Liver (tissue), 8 donors: ENCODE measurements at regions not wholly inside any gene's neighbourhood (a gene's known extent, or its start where the extent isn't known, plus 50 kb on each side); places are given as distances from the start of the nearest gene placed in this dataset.

ENCODE experiments used
- DNase-seq: peaks from one replicate; pipeline ENCODE4 v3.0.0-alpha.2; 2017; ENCODE audit warnings: low spot score
- H3K27ac ChIP-seq, 2 donors: one replicate each; pipeline ENCODE4 v1.7.0; 2013; ENCODE audit warnings: inconsistent platforms in 2 of 2, low read length in 2 of 2, control low read depth in 1 of 2, low read depth in 1 of 2, mild to moderate bottlenecking in 1 of 2
- H3K27me3 ChIP-seq, 4 donors: one replicate each; pipeline versions ENCODE4 v1.6.1 to v1.7.0; 2013; ENCODE audit warnings: low read length in 3 of 4, inconsistent platforms in 1 of 4, mild to moderate bottlenecking in 1 of 4, moderate library complexity in 1 of 4; ENCODE audit not compliant: control insufficient read depth in 4 of 4, insufficient read depth in 4 of 4
- H3K36me3 ChIP-seq, 4 donors: one replicate each; pipeline versions ENCODE4 v1.6.1 to v1.7.0; 2013; ENCODE audit warnings: low read length in 3 of 4, mild to moderate bottlenecking in 3 of 4, low read depth in 1 of 4, moderate library complexity in 1 of 4; ENCODE audit not compliant: control insufficient read depth in 4 of 4, insufficient read depth in 3 of 4
- H3K4me1 ChIP-seq, 4 donors: one replicate each; pipeline versions ENCODE4 v1.6.1 to v1.7.0; 2013; ENCODE audit warnings: low read length in 3 of 4, mild to moderate bottlenecking in 3 of 4, moderate library complexity in 1 of 4; ENCODE audit not compliant: control insufficient read depth in 4 of 4, insufficient read depth in 4 of 4
- H3K4me3 ChIP-seq, 3 donors: one replicate each; pipeline versions ENCODE4 v1.6.1 to v1.7.0; 2013; ENCODE audit warnings: low read length in 3 of 3, control low read depth in 1 of 3, low read depth in 1 of 3, mild to moderate bottlenecking in 1 of 3
- H3K9ac ChIP-seq, 2 donors: one replicate each; pipeline ENCODE4 v1.7.0; 2013; ENCODE audit warnings: low read length in 2 of 2, mild to moderate bottlenecking in 2 of 2, moderate library complexity in 2 of 2, control low read depth in 1 of 2, low read depth in 1 of 2
- H3K9me3 ChIP-seq, 4 donors: one replicate each; pipeline versions ENCODE4 v1.6.1 to v1.7.0; 2013; ENCODE audit warnings: low read length in 3 of 4; ENCODE audit not compliant: control insufficient read depth in 4 of 4
- EGR1 ChIP-seq, 2 donors: IDR thresholded peaks; 2 replicates each; pipeline ENCODE4 v1.6.1; 2016 to 2018; ENCODE audit warnings: antibody characterized with exemption in 2 of 2, low read depth in 2 of 2
- FOXA1 ChIP-seq: IDR thresholded peaks from 2 replicates; pipeline ENCODE4 v1.6.1; 2016; ENCODE audit warnings: antibody characterized with exemption
- FOXA2 ChIP-seq: IDR thresholded peaks from 2 replicates; pipeline ENCODE4 v1.6.1; 2016; ENCODE audit warnings: antibody characterized with exemption
- GABPA ChIP-seq, 2 donors: IDR thresholded peaks in 1 of 2; conservative IDR thresholded peaks in 1 of 2; 2 replicates each; pipeline ENCODE4 v1.6.1; 2016; ENCODE audit warnings: antibody characterized with exemption in 2 of 2, mild to moderate bottlenecking in 1 of 2, moderate library complexity in 1 of 2
- HNF4A ChIP-seq, 2 donors: conservative IDR thresholded peaks; 2 replicates each; pipeline ENCODE4 v1.6.1; 2016; ENCODE audit warnings: antibody characterized with exemption in 2 of 2, mild to moderate bottlenecking in 2 of 2
- JUND ChIP-seq, 2 donors: IDR thresholded peaks; 2 replicates each; pipeline ENCODE4 v1.6.1; 2016; ENCODE audit warnings: antibody characterized with exemption in 2 of 2
- NR2F2 ChIP-seq: IDR thresholded peaks from 2 replicates; pipeline ENCODE4 v1.6.1; 2016; ENCODE audit warnings: antibody characterized with exemption
- RXRA ChIP-seq, 2 donors: IDR thresholded peaks; 2 replicates each; pipeline ENCODE4 v1.6.1; 2017 to 2018; ENCODE audit warnings: antibody characterized with exemption in 2 of 2, mild to moderate bottlenecking in 1 of 2
- SP1 ChIP-seq: IDR thresholded peaks from 2 replicates; pipeline ENCODE4 v1.6.1; 2018; ENCODE audit warnings: antibody characterized with exemption, mild to moderate bottlenecking
- TAF1 ChIP-seq: conservative IDR thresholded peaks from 2 replicates; pipeline ENCODE4 v1.6.1; 2016; ENCODE audit warnings: antibody characterized with exemption, mild to moderate bottlenecking
- YY1 ChIP-seq: IDR thresholded peaks from 2 replicates; pipeline ENCODE4 v1.6.1; 2016; ENCODE audit warnings: antibody characterized with exemption, mild to moderate bottlenecking
- WGBS: extraction: QIAGEN DNeasy Blood & Tissue Kit; methylation state at CpG from one replicate; pipeline ENCODE4 v1.1.7; 2013; 5-methylcytosine and 5-hydroxymethylcytosine counted together
- TF ChIP-seq, protein P1 (sequence below): IDR thresholded peaks from 2 replicates; pipeline ENCODE4 v1.6.1; 2016; ENCODE audit warnings: antibody characterized with exemption
- TF ChIP-seq, protein P2 (sequence below): IDR thresholded peaks from 2 replicates; pipeline ENCODE4 v1.6.1; 2016; ENCODE audit warnings: antibody characterized with exemption, mild to moderate bottlenecking
- TF ChIP-seq, protein P3 (sequence below): IDR thresholded peaks from 2 replicates; pipeline ENCODE4 v1.6.1; 2016; ENCODE audit warnings: antibody characterized with exemption
- TF ChIP-seq, protein P4 (sequence below): fragments of 150-350 bp; IDR thresholded peaks from 2 replicates; pipeline ENCODE4 v1.5.1; 2017; ENCODE audit warnings: improper control_type of control experiment, low read depth, low read length; ENCODE audit not compliant: missing input control
- TF ChIP-seq, protein P5 (sequence below): IDR thresholded peaks from 2 replicates; pipeline ENCODE4 v1.6.1; 2016; ENCODE audit warnings: antibody characterized with exemption
- donor health status: healthy.
- donor health status: healthy.
- donor health status: healthy.
- donor health status: healthy.
- donor health status: healthy.

DNA sequence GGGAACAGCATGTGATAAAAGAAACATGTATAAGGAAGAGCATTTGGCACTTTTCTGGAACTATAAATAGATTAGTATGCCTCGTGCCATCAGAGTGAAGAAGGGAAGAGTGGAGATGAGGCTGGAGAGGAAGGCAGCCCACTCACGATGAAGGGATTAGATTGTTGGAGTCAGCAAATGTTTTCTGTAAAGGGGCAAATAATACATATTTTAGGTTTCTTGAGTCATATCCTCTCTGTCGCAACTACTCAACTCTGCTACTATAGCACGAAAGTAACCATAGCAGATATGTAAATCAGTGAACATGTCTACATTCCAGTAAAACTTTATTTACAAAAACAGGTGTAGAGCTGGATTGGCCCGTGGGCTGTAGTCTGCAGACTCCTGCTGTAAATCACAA is 147.8 kb downstream of the TENT5C start:
- DNase-seq = no peak
- Histone ChIP-seq H3K9me3 (no peaks in the 10 kb centered on the region), H3K4me3 (no peak overlapping the region), H3K27ac (no peak overlapping the region), H3K4me1 (peaks cover 2 to 24% (median 13%) of the 10 kb centered on the region in 4 donors), H3K27me3 (no peaks in the 10 kb centered on the region), H3K36me3 (no peaks in the 10 kb centered on the region), H3K9ac (no peak overlapping the region)
- WGBS = 29% methylated on average over 5 of the region's 5 CpGs
- TF ChIP-seq SP1 (no peak), RXRA (IDR thresholded peaks at IDR 0.05) (no peak), EGR1 (IDR thresholded peaks at IDR 0.05; ENCODE audit: low read depth in 2 of 2) (no peak), YY1 (no peak), TAF1 (no peak), FOXA1 (no peak), NR2F2 (no peak), JUND (IDR thresholded peaks at IDR 0.05) (no peak), FOXA2 (no peak), HNF4A (conservative IDR thresholded peaks at IDR 0.05) (no peak), GABPA (IDR thresholded peaks at IDR 0.05 in 1 of 2, conservative IDR thresholded peaks at IDR 0.05 in 1 of 2) (no peak)
- TF ChIP-seq, protein P1, sequence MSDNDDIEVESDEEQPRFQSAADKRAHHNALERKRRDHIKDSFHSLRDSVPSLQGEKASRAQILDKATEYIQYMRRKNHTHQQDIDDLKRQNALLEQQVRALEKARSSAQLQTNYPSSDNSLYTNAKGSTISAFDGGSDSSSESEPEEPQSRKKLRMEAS = no peak
- TF ChIP-seq, protein P2, sequence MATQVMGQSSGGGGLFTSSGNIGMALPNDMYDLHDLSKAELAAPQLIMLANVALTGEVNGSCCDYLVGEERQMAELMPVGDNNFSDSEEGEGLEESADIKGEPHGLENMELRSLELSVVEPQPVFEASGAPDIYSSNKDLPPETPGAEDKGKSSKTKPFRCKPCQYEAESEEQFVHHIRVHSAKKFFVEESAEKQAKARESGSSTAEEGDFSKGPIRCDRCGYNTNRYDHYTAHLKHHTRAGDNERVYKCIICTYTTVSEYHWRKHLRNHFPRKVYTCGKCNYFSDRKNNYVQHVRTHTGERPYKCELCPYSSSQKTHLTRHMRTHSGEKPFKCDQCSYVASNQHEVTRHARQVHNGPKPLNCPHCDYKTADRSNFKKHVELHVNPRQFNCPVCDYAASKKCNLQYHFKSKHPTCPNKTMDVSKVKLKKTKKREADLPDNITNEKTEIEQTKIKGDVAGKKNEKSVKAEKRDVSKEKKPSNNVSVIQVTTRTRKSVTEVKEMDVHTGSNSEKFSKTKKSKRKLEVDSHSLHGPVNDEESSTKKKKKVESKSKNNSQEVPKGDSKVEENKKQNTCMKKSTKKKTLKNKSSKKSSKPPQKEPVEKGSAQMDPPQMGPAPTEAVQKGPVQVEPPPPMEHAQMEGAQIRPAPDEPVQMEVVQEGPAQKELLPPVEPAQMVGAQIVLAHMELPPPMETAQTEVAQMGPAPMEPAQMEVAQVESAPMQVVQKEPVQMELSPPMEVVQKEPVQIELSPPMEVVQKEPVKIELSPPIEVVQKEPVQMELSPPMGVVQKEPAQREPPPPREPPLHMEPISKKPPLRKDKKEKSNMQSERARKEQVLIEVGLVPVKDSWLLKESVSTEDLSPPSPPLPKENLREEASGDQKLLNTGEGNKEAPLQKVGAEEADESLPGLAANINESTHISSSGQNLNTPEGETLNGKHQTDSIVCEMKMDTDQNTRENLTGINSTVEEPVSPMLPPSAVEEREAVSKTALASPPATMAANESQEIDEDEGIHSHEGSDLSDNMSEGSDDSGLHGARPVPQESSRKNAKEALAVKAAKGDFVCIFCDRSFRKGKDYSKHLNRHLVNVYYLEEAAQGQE = no peak
- TF ChIP-seq, protein P3, sequence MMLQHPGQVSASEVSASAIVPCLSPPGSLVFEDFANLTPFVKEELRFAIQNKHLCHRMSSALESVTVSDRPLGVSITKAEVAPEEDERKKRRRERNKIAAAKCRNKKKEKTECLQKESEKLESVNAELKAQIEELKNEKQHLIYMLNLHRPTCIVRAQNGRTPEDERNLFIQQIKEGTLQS = no peak
- TF ChIP-seq, protein P4, sequence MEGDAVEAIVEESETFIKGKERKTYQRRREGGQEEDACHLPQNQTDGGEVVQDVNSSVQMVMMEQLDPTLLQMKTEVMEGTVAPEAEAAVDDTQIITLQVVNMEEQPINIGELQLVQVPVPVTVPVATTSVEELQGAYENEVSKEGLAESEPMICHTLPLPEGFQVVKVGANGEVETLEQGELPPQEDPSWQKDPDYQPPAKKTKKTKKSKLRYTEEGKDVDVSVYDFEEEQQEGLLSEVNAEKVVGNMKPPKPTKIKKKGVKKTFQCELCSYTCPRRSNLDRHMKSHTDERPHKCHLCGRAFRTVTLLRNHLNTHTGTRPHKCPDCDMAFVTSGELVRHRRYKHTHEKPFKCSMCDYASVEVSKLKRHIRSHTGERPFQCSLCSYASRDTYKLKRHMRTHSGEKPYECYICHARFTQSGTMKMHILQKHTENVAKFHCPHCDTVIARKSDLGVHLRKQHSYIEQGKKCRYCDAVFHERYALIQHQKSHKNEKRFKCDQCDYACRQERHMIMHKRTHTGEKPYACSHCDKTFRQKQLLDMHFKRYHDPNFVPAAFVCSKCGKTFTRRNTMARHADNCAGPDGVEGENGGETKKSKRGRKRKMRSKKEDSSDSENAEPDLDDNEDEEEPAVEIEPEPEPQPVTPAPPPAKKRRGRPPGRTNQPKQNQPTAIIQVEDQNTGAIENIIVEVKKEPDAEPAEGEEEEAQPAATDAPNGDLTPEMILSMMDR = no peak
- TF ChIP-seq, protein P5, sequence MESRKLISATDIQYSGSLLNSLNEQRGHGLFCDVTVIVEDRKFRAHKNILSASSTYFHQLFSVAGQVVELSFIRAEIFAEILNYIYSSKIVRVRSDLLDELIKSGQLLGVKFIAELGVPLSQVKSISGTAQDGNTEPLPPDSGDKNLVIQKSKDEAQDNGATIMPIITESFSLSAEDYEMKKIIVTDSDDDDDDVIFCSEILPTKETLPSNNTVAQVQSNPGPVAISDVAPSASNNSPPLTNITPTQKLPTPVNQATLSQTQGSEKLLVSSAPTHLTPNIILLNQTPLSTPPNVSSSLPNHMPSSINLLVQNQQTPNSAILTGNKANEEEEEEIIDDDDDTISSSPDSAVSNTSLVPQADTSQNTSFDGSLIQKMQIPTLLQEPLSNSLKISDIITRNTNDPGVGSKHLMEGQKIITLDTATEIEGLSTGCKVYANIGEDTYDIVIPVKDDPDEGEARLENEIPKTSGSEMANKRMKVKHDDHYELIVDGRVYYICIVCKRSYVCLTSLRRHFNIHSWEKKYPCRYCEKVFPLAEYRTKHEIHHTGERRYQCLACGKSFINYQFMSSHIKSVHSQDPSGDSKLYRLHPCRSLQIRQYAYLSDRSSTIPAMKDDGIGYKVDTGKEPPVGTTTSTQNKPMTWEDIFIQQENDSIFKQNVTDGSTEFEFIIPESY = no peak
